IMR-90 (cell line): ENCODE measurements at regions not wholly inside any gene's neighbourhood (a gene's known extent, or its start where the extent isn't known, plus 50 kb on each side); places are given as distances from the start of the nearest gene placed in this dataset.

ENCODE experiments used
- ATAC-seq: fragments of 200-7000 bp; cut with Tn5 transposase; 2 replicates; pipeline ENCODE4 v1.9.1; 2020; ENCODE audit warnings: low read depth, mild to moderate bottlenecking, moderate library complexity
- BruUV-seq: library from RNA; stranded (reverse); fragments of 400-500 nt; replicated peaks from 2 replicates; lab custom pipeline; 2021; lab: Mats Ljungman, UMichigan
- CTCF ChIA-PET: fragments of 300-600 bp; formaldehyde crosslinking; extraction: SDS; loops from one replicate; lab custom pipeline; 2021; ENCODE audit warnings: antibody characterized with exemption; lab: Yijun Ruan, JAX
- POLR2A ChIA-PET: fragments of 300-600 bp; sonication (Branson Sonifier 250); formaldehyde crosslinking; loops from one replicate; lab custom pipeline; 2022; ENCODE audit warnings: antibody characterized with exemption; ENCODE audit not compliant: unreplicated experiment; lab: Charles Lee
- DNase-seq: peaks from one replicate; pipeline ENCODE4 v3.0.0; 2013
- H2AFZ ChIP-seq: replicated peaks from 2 replicates; pipeline ENCODE3; 2013; ENCODE audit warnings: low read length, mild to moderate bottlenecking; ENCODE audit not compliant: poor library complexity
- H2AK5ac ChIP-seq: 2 replicates; pipeline ENCODE4 v1.6.1; 2013; ENCODE audit warnings: low read depth, low read length, inconsistent platforms
- H2AK9ac ChIP-seq: replicated peaks from 2 replicates; pipeline ENCODE3; 2013; ENCODE audit warnings: mild to moderate bottlenecking, low read depth, low read length, moderate library complexity; ENCODE audit not compliant: poor library complexity
- H2BK120ac ChIP-seq: 2 replicates; pipeline ENCODE4 v1.6.1; 2013; ENCODE audit warnings: low read depth, low read length, inconsistent platforms
- H2BK15ac ChIP-seq: 3 replicates; pipeline ENCODE4 v1.6.1; 2013; ENCODE audit warnings: low read depth, low read length, inconsistent platforms
- H2BK20ac ChIP-seq: 2 replicates; pipeline ENCODE4 v1.6.1; 2013; ENCODE audit warnings: low read depth, mild to moderate bottlenecking, inconsistent platforms, low read length, moderate library complexity
- H2BK5ac ChIP-seq: 2 replicates; pipeline ENCODE4 v1.6.1; 2013; ENCODE audit warnings: mild to moderate bottlenecking, low read depth, low read length, inconsistent platforms; ENCODE audit not compliant: poor library complexity, severe bottlenecking
- H3K14ac ChIP-seq: replicated peaks from 2 replicates; pipeline ENCODE4 v1.6.1; 2013; ENCODE audit warnings: low read depth, low read length, inconsistent platforms
- H3K18ac ChIP-seq: 2 replicates; pipeline ENCODE4 v1.6.1; 2013; ENCODE audit warnings: low read depth, low read length, control low read depth
- H3K23ac ChIP-seq: 2 replicates; pipeline ENCODE4 v1.6.1; 2013; ENCODE audit warnings: low read depth, low read length, inconsistent platforms
- H3K27ac ChIP-seq: 2 replicates; pipeline ENCODE4 v1.5.1; 2013; ENCODE audit warnings: mild to moderate bottlenecking, control low read depth, low read length; ENCODE audit not compliant: insufficient read depth
- H3K27me3 ChIP-seq: 2 replicates; pipeline ENCODE4 v1.6.1; 2013; ENCODE audit warnings: low read length; ENCODE audit not compliant: control insufficient read depth, insufficient read depth
- H3K36me3 ChIP-seq: 2 replicates; pipeline ENCODE4 v1.6.1; 2013; ENCODE audit warnings: low read length, mixed read lengths; ENCODE audit not compliant: control insufficient read depth, insufficient read depth
- H3K4ac ChIP-seq: 2 replicates; pipeline ENCODE4 v1.6.1; 2013; ENCODE audit warnings: low read depth, low read length, inconsistent platforms
- H3K4me1 ChIP-seq: 2 replicates; pipeline ENCODE4 v1.6.1; 2013; ENCODE audit warnings: low read length, mixed read lengths; ENCODE audit not compliant: control insufficient read depth, insufficient read depth
- H3K4me2 ChIP-seq: 2 replicates; pipeline ENCODE4 v1.6.1; 2013; ENCODE audit warnings: low read depth, mild to moderate bottlenecking, control low read depth, low read length, moderate library complexity
- H3K4me3 ChIP-seq: 2 replicates; pipeline ENCODE4 v1.5.1; 2013; ENCODE audit warnings: low read depth, mild to moderate bottlenecking, control low read depth, low read length, moderate library complexity; ENCODE audit not compliant: insufficient read depth
- H3K56ac ChIP-seq: 2 replicates; pipeline ENCODE4 v1.6.1; 2013; ENCODE audit warnings: low read length, inconsistent platforms; ENCODE audit not compliant: insufficient read depth; ENCODE audit errors: extremely low read depth
- H3K79me1 ChIP-seq, 2 experiments: 2 replicates each; pipeline ENCODE4 v1.6.1; 2013; ENCODE audit warnings: low read length in 2 of 2, inconsistent platforms in 1 of 2, low read depth in 1 of 2
- H3K9ac ChIP-seq: 2 replicates; pipeline ENCODE4 v1.6.1; 2013; ENCODE audit warnings: low read depth, low read length, control low read depth
- H3K9me1 ChIP-seq: 2 replicates; pipeline ENCODE4 v1.6.1; 2013; ENCODE audit warnings: low read length, inconsistent platforms; ENCODE audit not compliant: insufficient read depth
- H3K9me3 ChIP-seq: 2 replicates; pipeline ENCODE4 v1.6.1; 2013; ENCODE audit warnings: low read length; ENCODE audit not compliant: control insufficient read depth, insufficient read depth
- H4K20me1 ChIP-seq: 2 replicates; pipeline ENCODE4 v1.6.1; 2013; ENCODE audit warnings: low read length, inconsistent platforms; ENCODE audit not compliant: insufficient read depth
- H4K5ac ChIP-seq: 2 replicates; pipeline ENCODE4 v1.6.1; 2013; ENCODE audit warnings: mild to moderate bottlenecking, low read depth, low read length, control low read depth
- H4K8ac ChIP-seq, 2 experiments: 2 replicates each; pipeline ENCODE4 v1.6.1; 2013; ENCODE audit warnings: low read depth in 2 of 2, low read length in 2 of 2, control low read depth in 1 of 2, inconsistent platforms in 1 of 2
- H4K91ac ChIP-seq: 2 replicates; pipeline ENCODE4 v1.6.1; 2013; ENCODE audit warnings: low read depth, low read length, inconsistent platforms; ENCODE audit not compliant: insufficient read depth
- BHLHE40 ChIP-seq: fragments of 150-350 bp; IDR thresholded peaks from 2 replicates; pipeline ENCODE4 v1.6.1; 2016; ENCODE audit warnings: mild to moderate bottlenecking, low read depth, low read length
- CEBPB ChIP-seq: IDR thresholded peaks from 2 replicates; pipeline ENCODE4 v1.6.1; 2012; ENCODE audit warnings: low read depth, low read length, improper control_type of control experiment
- CHD1 ChIP-seq: IDR thresholded peaks from 2 replicates; pipeline ENCODE4 v1.6.1; 2012; ENCODE audit warnings: low read depth, low read length, improper control_type of control experiment
- ELK1 ChIP-seq: fragments of 150-350 bp; IDR thresholded peaks from 2 replicates; pipeline ENCODE4 v1.6.1; 2016; ENCODE audit warnings: low read depth, mild to moderate bottlenecking, low read length, moderate library complexity, borderline replicate concordance
- FOS ChIP-seq: fragments of 150-350 bp; IDR thresholded peaks from 2 replicates; pipeline ENCODE4 v1.6.1; 2016; ENCODE audit warnings: low read depth, low read length
- MAFK ChIP-seq: IDR thresholded peaks from 2 replicates; pipeline ENCODE4 v1.6.1; 2012; ENCODE audit warnings: low read depth, low read length, improper control_type of control experiment
- MAZ ChIP-seq: IDR thresholded peaks from 2 replicates; pipeline ENCODE4 v1.6.1; 2012; ENCODE audit warnings: low read depth, mild to moderate bottlenecking, low read length, improper control_type of control experiment, moderate library complexity, borderline replicate concordance
- MXI1 ChIP-seq: IDR thresholded peaks from 2 replicates; pipeline ENCODE4 v1.6.1; 2012; ENCODE audit warnings: low read depth, mild to moderate bottlenecking, low read length, moderate library complexity, borderline replicate concordance
- NFE2L2 ChIP-seq: fragments of 150-350 bp; IDR thresholded peaks from 2 replicates; pipeline ENCODE4 v1.6.1; 2016; ENCODE audit warnings: low read depth, mild to moderate bottlenecking, low read length
- POLR2A ChIP-seq: IDR thresholded peaks from 2 replicates; pipeline ENCODE4 v1.6.1; 2012; ENCODE audit warnings: mild to moderate bottlenecking, low read depth, low read length
- RAD21 ChIP-seq: IDR thresholded peaks from 2 replicates; pipeline ENCODE4 v1.6.1; 2012; ENCODE audit warnings: low read length, improper control_type of control experiment
- RCOR1 ChIP-seq: IDR thresholded peaks from 2 replicates; pipeline ENCODE4 v1.6.1; 2012; ENCODE audit warnings: mild to moderate bottlenecking, low read length, improper control_type of control experiment; ENCODE audit not compliant: insufficient replicate concordance
- RFX5 ChIP-seq: IDR thresholded peaks from 2 replicates; pipeline ENCODE4 v1.8.0; 2012; ENCODE audit warnings: low read depth, mild to moderate bottlenecking, low read length, moderate library complexity
- SMC3 ChIP-seq: fragments of 150-350 bp; IDR thresholded peaks from 2 replicates; pipeline ENCODE4 v1.6.1; 2016; ENCODE audit warnings: low read depth, mild to moderate bottlenecking, antibody characterized with exemption, low read length, moderate library complexity
- USF2 ChIP-seq: fragments of 150-350 bp; IDR thresholded peaks from 2 replicates; pipeline ENCODE4 v1.6.1; 2017; ENCODE audit warnings: mild to moderate bottlenecking, antibody characterized with exemption, low read length, low read depth
- dilution Hi-C: fragments of 300-500 bp; cut with HindIII; formaldehyde crosslinking; loops from one replicate; pipeline ENCODE4 v1.14.3; 2018; ENCODE audit warnings: low sequenced_read_pairs; ENCODE audit not compliant: unreplicated experiment
- in situ Hi-C: fragments of 300-500 bp; cut with MboI; formaldehyde crosslinking; loops from 3 replicates; pipeline ENCODE4 v1.14.3; 2019; ENCODE audit warnings: low sequenced_read_pairs, inconsistent platforms, mixed read lengths
- intact Hi-C: fragments of 100-400 bp; cut with micrococcal nuclease; formaldehyde crosslinking; loops from 2 replicates; pipeline ENCODE4 v1.10.0; 2022
- TF ChIP-seq, protein P1 (sequence below): conservative IDR thresholded peaks from 2 replicates; pipeline ENCODE4 v1.5.1; 2012; ENCODE audit warnings: mild to moderate bottlenecking, low read depth, low read length, improper control_type of control experiment

DNA sequence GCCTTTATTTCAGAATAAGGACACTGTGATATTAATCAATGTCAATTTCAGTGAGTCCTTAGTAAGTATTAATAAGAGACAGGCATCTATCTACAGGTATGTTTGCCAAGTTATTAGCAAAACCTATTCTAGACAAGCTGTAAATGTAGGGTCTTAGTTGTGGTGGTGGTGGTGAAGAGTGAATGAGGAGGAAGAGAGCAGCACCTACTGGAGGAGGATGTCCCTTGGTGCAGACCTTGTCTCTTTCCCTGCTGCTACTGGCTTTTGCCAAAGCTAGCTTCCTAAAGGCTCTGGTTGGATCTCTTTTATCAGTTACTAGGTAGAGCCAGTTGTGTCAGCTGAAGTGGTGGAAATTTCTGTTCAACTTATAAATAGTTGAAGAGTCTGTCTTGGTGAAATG lies 304.8 kb upstream of the ATP2B1 start:
- TF ChIP-seq CEBPB (no peak), RCOR1 (no peak), MAZ (no peak), MXI1 (no peak), POLR2A (no peak), MAFK (no peak), SMC3 (no peak), USF2 (no peak), NFE2L2 (no peak), RAD21 (peak; percentile 33; the same call in 1 of the 2 replicates), ELK1 (no peak), CHD1 (no peak), FOS (no peak), RFX5 (no peak), BHLHE40 (no peak)
- TF ChIP-seq, protein P1, sequence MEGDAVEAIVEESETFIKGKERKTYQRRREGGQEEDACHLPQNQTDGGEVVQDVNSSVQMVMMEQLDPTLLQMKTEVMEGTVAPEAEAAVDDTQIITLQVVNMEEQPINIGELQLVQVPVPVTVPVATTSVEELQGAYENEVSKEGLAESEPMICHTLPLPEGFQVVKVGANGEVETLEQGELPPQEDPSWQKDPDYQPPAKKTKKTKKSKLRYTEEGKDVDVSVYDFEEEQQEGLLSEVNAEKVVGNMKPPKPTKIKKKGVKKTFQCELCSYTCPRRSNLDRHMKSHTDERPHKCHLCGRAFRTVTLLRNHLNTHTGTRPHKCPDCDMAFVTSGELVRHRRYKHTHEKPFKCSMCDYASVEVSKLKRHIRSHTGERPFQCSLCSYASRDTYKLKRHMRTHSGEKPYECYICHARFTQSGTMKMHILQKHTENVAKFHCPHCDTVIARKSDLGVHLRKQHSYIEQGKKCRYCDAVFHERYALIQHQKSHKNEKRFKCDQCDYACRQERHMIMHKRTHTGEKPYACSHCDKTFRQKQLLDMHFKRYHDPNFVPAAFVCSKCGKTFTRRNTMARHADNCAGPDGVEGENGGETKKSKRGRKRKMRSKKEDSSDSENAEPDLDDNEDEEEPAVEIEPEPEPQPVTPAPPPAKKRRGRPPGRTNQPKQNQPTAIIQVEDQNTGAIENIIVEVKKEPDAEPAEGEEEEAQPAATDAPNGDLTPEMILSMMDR, result 0 out of 2 replicates have a peak, but pooled peaks have one; percentile 20
- ATAC-seq (peak; percentile 37; the same call in 1 of the 2 replicates), DNase-seq (peak; percentile 9)
- Histone ChIP-seq H2BK120ac (no peak overlapping the region), H2BK20ac (no peak overlapping the region), H3K27me3 (no peaks in the 10 kb centered on the region), H2AK5ac (no peak overlapping the region), H4K20me1 (no peaks in the 10 kb centered on the region), H3K36me3 (no peaks in the 10 kb centered on the region), H3K56ac (no peak overlapping the region), H2AK9ac (no peak overlapping the region), H2AFZ (no peak overlapping the region), H4K5ac (no peak overlapping the region), H4K91ac (no peak overlapping the region), H3K4me3 (no peak overlapping the region), H3K23ac (no peak overlapping the region), H3K27ac (no peak overlapping the region), H2BK5ac (no peak overlapping the region), H3K9me1 (peaks cover 5% of the 10 kb centered on the region), H2BK15ac (no peak overlapping the region), H3K14ac (no peak overlapping the region), H3K9me3 (no peaks in the 10 kb centered on the region), H3K79me1 (no peaks in the 10 kb centered on the region), H3K4me1 (no peaks in the 10 kb centered on the region; the same call in 1 of the 2 replicates), H4K8ac (no peak overlapping the region), H3K4me2 (no peak overlapping the region), H3K18ac (no peak overlapping the region), H3K4ac (no peak overlapping the region), H3K9ac (no peak overlapping the region)
- in situ Hi-C loops (no loop called here), dilution Hi-C loops (no loop called here), intact Hi-C loops (no loop called here)
- BruUV-seq, result no TSS peak
- ChIA-PET POLR2A (no interaction called here), CTCF (interaction anchor here (0.6 to 1.1 kb wide), 2 partner anchors 131 to 230 kb away, joined by 4 read pairs; no protein-coding TSS in a partner anchor)
